ENCODE measurements at regions not wholly inside any gene's neighbourhood (a gene's known extent, or its start where the extent isn't known, plus 50 kb on each side); places are given as distances from the start of the nearest gene placed in this dataset.

DNA sequence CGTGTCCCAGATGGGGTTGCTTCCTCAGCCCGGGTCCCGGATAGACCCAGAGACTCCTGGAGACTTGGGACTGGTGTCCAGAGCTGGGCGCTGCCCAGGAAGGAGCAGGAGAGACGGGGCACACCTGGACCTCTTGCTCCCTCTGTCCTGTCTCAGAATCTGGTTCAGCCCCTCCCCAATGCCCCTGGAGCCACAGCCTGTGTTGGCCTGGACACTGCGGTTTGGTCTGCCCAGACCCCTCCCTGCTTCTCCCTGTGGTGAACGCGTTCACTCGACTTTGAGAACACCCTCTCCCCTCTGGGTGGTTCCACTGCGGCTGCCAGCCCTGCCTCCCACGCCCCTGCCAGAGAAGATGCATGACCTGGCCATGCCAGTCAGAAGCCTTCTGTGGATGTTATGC lies 111.1 kb downstream of the HMX1 start:
- in situ Hi-C loops (cut with HindIII; ENCODE audit: low sequenced_read_pairs): no loop called here

DNA sequence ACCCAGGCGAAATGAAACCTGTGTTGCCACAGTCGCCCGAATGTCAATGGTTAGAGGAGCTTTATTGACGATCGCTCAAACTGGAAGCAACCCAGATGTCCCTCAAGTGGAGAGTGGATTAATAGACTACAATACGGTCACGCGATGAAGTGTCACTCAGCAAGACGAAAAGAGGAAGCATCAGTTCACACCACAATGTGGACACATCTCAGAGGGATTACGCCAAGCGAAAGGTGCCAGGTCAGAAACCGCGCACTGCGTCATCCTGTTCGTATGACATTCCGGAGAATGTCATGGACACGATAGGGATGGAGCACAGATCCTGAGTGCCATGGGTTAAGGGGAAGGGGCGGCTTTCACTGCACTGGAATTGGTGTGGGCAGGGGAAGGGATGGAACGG lies 111.7 kb downstream of the HMX1 start:
- in situ Hi-C loops (cut with HindIII; ENCODE audit: low sequenced_read_pairs): no loop called here

DNA sequence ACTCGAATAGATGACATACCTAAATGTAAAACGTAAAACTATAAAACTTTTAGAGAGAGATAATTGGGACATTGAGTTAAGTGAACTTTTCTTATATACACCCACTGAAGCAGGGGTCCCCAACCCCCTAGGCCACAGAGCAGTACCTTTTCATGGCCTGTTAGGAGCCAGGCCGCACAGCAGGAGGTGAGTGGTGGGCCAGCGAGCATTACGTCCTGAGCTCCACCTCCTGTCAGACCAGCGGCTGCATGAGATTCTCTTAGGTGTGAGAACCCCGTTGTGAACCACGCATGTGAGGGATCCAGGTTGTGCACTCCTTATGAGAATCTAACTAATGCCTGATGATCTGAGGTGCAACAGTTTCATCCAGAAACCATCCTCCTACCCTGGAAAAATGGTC lies 114.8 kb downstream of the HMX1 start:
- in situ Hi-C loops (cut with HindIII; ENCODE audit: low sequenced_read_pairs): no loop called here

DNA sequence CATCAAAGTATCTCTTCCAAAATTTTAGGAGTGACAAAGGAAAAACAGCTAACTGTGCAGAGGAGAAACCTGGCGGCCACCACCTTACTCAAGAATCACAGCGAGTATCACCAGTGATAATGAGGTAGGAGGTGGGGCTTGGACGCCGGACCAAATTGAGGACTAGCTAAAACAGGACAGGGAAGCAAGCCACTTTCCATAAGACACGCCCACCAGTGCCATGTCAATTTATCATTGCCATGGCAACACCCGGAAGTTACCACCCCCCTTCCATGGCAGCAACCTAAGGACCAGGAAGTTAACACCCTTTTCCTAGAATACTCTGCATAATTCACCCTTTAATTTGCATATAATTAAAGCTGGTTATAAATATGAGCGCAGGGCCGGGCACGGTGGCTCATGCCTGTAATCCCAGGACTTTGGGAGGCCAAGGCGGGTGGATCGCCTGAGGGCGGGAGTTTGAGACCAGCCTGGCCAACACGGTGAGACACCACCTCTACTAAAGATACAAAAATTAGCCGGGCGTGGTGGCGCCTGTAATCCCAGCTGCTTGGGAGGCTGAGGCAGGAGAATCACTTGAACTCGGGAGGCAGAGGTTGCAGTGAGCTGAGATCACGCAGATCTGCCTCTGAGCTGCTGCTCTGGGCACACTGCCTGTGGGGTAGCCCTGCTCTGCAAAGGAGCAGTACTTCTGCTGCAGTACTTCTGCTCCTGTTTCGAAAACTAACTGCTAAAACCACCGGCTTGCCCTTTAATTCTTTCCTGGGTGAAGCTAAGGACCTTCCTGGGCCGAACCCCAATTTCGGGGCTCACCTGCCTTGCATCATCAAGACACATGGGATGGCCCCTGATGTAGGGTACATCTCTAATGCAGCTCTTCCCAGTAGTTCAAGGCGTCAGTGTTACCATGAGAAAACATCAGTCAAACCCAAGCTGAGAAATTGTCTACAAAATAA lies 116.7 kb downstream of the HMX1 start:
- in situ Hi-C loops (cut with HindIII; ENCODE audit: low sequenced_read_pairs): no loop called here

DNA sequence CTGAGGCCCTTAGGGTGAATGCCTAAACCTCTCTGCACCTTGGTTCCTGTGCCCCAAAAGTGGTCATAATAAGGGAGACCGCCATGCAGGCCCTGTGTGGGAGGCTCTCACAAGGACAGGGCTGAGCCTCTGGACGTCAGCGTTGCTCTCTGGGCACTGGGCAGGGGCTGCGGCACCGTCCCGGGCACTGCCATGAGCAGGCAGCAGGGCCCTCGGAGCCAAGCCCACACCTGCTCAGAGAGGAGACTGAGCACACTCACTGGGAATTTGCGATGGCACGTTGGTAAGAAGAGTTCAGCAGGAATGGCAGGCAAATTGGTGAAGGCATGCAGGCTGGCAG lies 123.4 kb downstream of the HMX1 start:
- in situ Hi-C loops (cut with HindIII; ENCODE audit: low sequenced_read_pairs): no loop called here

DNA sequence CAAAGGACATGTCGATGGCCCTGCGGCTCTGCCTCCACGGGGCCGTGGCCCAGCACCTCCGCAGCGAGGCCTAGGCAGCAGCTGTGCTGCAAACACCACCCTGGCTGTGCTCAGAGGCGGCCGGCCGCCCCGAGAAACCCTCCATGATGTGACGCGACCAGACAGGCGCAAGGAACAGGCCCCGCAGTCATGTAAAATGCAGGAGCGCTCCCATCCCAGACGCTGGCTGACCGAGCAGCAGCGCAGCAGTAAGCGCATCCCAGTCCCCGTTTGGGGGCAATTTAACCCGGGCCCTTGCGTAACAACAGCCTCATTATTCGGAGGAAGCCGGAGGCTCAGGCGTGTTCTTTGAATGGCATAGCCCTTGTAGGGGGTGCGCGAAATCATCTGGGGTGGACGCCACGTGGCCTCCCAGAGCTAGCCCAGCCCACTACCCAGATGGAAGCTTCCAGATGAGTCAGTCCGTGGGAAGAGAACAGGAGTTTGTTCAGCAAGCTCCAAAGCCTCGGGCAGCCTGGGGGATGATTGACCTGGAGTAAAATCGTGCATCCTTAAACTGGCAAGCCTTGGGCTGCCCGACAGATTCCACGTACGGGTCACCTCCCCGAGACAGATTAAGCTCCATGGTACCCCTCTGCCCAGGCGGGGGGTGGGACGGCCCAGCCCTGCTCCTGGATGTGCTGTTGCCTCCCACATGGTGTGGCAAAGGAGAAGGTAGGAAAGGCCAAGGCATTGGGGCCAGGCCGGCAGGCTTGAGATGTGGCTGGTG lies 124.0 kb downstream of the HMX1 start:
- in situ Hi-C loops (cut with HindIII; ENCODE audit: low sequenced_read_pairs): no loop called here

DNA sequence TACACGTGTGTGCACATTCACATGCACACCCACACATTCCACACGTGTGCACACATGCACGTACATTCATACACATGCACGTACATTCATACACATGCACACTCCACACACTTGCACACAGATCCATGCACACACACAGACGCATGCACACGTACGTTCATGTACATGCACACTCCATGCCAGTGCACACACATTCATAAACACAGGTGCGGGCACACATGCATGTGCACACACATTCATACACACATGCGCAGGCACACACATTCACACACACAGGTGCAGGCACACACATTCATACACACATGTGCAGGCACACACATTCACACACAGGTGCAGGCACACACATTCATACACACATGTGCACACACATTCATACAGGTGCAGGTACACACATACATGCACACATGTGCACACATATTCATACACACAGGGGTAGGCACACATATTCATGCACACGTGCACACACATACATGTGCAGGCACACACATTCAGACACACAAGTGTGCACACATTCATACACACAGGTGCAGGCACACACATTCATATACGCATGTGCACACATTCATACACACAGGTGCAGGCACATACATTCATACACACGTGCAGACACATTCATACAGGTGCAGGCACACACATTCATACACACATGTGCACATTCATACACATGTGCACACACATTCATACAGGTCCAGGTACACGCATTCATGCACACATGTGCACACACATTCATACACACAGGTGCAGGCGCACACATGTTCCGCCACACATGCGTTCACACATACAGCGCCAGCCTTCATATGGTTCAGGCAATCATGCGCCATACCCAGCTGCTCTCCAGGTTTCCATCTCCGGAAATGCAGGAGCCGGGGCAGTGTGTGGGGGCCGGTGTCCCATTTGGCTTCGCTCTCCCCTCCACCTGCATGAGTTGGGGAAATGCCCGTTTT lies 124.8 kb downstream of the HMX1 start:
- in situ Hi-C loops (cut with HindIII; ENCODE audit: low sequenced_read_pairs): no loop called here

DNA sequence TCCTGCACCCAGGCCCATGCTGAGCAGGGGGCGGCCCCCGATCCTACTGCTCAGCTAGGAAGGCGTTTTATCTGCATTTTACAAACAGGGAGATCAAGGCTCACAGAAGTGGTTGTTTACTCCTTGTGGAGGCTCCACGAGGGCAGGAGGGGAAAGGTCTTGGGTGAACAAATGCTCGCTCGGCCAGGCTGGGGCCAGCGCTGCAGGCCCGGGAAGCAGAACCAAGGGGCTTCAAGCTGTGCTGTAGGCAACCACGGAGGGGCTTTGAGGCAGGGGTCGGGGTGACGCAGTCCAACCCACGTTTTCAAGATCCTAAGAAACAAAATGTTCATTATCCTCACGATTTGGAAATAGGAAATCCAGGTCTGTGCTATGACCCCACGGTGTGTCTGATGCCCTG lies 125.8 kb downstream of the HMX1 start:
- in situ Hi-C loops (cut with HindIII; ENCODE audit: low sequenced_read_pairs): no loop called here

DNA sequence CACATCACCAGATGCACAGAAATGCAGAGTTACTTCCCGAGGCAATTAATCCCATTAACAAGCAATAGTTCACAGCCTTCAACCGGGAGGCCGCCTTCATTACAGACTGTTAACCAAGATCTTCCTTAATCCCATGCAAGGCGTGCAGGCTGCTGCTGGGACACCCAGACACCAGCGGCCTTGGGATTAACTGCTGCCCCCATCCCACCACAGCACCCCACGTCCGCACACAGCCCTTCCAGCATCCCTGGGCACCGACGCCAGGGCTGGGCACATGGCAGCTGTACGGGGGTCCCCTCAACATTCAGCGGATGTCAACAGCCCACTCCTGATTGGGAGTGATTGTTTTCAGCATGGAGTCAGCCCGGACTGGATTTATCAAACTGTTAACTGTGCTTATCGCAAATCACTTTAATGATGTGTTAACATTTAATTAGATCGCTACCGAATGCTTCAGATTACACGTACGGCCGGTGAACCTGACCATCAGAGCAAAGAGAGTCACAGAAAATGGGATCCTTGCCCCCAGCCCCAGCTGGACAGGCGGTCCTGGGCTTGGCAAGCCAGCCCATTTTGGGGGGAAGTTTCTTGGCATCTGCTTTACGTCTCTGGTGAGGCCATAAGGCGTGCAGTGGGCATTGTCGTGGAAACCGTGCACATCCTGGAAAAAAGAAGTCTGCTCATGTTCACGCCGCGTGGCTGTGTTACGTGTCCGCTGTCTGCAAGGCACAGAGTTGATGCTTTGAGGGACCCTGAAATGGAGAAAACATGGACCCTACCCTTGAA lies 126.4 kb downstream of the HMX1 start:
- in situ Hi-C loops (cut with HindIII; ENCODE audit: low sequenced_read_pairs): no loop called here

DNA sequence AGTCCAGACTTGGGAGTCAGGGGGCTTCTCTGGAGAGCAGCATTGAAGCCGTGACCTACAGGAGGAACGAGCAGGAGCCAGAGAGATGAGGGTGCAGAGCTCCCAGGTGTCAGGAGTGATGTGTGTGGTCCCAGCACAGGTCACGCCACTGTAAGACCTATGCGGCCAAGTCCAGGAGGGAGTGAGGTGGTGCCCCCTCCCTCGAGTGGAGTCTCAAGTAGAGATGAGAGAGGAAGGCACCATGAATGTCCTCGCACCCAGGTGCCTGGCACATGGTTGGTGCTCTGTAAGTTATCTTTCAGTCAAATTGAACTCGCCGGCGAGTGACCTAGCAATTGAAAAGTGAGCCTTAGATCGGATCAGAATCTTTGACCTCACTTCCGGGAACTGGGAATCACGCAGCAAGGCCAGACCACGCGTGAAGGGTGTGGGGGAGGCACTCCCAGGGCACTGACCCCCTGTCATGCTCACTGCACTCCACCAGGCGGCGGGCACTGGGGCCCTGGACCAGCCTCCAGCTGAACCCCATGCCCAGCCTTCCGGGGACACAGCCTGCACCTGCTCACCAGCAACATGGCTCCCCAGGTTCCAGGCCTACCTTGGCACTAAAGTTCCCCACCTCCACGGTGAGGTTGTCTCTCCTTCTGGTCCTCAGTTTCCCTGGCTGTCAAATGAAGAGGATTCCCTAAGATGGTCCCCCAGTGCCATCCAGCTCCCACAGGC lies 127.4 kb downstream of the HMX1 start:
- in situ Hi-C loops (cut with HindIII; ENCODE audit: low sequenced_read_pairs): no loop called here

DNA sequence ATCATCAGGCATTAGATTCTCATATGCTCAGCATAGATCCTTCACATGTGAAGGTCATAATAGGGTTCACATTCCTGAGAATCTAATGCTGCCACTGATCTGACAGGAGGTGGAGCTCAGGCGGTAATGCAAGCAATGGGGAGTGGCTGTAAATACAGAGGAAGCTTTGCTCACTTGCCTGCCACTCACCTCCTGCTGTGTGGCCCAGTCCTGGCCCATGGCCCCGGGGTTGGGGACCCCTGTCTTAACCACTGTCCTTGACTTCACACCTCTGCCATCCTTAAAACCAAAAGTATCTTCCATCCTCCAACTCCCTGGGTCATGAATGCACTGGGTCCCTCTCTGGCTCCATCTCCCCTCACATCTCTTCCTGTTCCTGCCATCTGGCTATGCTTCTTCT lies 129.1 kb downstream of the HMX1 start:
- in situ Hi-C loops (cut with HindIII; ENCODE audit: low sequenced_read_pairs): no loop called here

DNA sequence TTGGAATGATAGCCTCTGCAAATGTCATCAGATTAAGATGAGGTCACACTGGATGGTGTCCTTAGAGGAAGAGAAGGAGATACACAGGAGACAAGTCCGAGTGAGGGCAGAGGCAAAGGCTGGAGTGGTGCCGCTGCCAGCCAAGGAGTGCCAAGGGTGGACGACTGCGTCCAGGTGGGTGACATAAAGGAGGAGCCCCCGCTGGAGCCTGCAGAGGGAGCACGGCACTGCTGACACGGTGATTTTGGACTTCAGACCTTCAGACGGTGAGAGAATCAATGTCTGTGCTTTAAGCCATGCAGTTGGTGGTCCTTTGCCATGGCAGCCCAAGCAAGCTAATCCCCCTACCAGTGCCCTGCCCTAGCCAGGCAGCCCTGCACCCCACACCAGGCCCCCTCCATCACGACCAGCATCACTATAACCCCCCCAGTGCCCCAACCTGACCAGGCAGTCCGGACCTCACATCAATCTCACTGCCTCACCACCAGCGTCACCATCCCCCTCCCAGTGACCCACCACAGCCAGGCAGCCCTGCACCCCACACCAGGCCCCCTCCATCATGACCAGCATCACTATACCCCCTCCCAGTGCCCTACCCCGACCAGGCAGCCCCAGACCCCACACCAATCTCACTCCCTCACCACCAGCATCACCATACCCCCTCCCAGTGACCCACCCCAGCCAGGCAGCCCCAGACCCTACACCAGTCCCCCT lies 130.0 kb downstream of the HMX1 start:
- in situ Hi-C loops (cut with HindIII; ENCODE audit: low sequenced_read_pairs): no loop called here

DNA sequence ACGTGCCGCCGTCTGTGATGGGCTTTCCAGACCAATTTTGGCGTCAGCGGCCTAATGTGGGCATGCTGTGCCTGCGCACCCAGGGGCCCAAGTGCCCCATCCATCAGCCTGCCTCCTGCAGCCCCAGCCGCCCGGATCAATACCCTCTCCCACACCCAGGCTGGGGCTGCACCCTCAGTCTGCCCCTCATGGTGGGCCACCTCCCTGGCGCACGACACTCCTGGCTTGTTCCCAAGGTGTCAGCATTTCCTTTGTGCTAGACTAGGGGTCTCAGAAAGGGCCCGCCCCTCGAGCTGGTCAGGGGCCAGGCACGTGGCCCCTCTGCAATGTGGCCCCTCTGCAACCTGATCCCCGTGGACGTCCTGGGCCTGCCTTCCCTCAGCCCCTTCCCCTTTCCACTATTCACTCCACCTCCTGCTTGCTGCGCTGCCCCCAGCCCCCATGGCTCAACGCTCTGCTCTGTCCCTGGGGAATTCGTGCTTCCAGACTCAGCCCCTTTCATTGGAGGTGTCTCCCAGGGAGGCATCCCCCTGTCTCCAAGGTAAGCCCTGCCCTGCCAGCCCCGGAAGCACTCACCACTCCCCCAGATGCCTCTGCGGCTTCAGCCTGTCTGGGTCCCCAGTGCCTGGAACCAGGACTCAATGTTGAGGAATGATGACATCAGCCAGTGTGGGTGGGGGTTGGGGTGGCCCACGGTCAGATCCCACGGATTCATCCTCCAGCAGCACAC lies 130.8 kb downstream of the HMX1 start:
- in situ Hi-C loops (cut with HindIII; ENCODE audit: low sequenced_read_pairs): no loop called here

DNA sequence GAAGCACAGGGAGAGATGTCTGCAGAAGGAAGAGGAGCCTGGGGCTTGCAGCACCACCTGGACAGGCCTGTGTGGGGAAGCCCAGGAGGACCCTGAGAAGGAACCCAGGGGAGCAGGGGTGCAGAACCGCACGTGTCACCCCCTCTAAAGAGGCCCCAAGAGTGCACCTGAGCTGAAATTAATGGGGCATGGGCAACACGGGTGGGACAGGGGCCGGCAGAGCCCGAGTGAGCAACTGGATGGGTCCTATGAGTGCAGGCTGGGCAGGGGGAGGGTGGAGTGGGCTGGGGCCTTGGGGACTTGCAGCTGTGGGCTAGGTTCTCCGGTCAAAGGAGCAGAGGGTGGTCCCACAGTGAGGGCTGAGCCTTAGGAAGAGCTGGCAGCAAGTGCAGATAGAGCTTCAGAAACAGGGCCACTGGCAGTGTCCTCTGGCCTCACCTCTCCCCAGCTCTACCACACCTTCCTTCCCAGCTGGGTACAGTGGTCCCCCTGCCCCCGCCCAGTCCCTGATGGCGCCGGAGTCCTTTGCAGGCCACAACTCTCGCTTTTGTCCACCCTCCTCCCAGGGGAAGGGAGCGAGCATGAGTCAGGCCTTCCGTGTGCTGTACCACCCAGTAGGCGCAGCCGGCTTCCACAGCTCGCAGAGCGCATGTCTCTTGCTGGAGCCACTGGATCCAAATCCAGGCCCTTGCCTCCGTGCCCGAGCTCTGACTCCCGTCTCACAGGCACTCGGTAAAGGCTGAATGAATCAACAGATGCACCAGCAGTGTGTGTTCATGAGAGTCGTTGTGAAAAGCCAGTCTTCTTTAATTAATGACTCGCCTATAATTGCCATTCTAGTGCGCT lies 131.6 kb downstream of the HMX1 start:
- in situ Hi-C loops (cut with HindIII; ENCODE audit: low sequenced_read_pairs): no loop called here

DNA sequence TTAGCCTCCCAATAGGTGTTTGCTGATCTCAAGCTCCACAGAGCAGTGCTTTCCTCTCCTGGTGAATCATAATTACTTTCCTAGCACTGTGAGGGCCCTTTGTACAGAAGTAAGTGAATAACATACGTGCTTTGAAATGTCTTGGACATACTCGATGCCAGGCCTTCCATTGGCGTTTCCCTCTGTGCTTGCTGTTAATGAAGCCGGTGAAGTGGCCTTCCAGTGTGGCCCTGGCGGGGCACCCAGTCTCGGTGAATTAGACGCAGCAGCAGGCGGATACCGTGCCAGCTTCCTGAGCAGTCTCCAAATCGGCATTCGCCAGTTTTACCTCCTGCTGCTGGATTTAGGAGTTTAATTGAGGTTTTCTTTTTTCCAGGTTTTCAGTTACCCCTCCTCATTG lies 132.3 kb downstream of the HMX1 start:
- in situ Hi-C loops (cut with HindIII; ENCODE audit: low sequenced_read_pairs): no loop called here

DNA sequence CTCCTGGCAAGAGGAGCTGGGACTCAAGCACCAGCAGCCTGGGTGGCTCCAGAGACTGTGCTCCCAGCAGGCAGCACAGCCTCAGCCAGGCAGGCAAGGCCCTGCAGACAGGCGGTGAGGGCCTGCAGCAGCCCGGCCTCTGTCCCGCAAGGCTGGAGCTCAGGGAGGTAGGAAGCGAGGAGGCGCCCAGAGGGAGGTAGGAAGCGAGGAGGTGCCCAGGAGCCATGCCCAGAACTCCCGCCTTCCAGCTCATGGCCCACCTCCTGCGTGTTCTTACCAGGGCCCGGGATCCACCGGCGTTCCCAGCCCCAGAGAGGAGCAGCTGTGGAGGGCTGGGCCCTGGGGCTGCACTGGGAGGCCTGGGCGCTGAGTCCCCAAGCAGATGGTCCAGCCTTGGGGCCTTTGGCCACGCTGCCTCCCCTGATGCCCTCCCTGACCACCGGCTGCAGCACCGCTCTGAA lies 133.1 kb downstream of the HMX1 start:
- in situ Hi-C loops (cut with HindIII; ENCODE audit: low sequenced_read_pairs): no loop called here

DNA sequence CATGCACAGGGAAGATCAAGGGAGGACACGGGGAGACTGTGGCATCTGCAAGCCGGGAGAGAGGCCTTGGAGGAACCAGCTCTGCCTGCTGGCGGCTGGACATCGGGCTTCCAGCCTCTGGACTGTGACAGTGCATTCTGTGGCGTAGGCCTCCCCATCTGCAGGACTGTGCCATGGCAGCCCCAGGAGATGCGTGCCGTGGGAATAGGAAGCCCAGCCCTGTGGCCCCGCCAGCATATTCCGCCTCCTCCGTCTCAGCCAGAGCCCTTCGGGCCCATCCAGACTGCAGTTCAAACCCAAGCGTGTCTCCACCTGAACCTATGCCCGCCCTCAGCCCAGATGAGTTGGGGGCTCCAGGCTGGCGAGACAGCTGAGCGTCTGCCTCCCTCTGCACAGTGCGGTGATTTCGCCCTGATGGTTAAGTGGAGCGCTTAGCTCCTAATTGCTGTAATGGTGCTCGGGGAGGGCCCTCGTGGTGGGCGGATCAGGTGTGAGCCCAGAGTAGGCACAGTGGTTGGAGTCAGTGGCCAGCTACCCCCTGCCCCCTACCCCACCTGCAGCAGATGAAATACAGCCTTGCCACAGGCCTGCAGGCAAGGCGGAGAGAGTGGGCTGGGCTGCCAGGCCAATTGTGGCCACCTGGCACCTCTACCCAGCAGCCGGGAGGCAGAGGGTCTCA lies 133.9 kb downstream of the HMX1 start:
- in situ Hi-C loops (cut with HindIII; ENCODE audit: low sequenced_read_pairs): no loop called here

Data from DLD1 (cell line).